Ishikawa (cell line): ENCODE measurements at regions not wholly inside any gene's neighbourhood (a gene's known extent, or its start where the extent isn't known, plus 50 kb on each side); places are given as distances from the start of the nearest gene placed in this dataset.

ENCODE experiments used
- CEBPB ChIP-seq: IDR thresholded peaks from 2 replicates; pipeline ENCODE4 v1.6.1; 2012
- CREB1 ChIP-seq: IDR thresholded peaks from 2 replicates; pipeline ENCODE4 v1.6.1; 2012; ENCODE audit warnings: low read depth
- EGR1 ChIP-seq: IDR thresholded peaks from 2 replicates; pipeline ENCODE4 v1.6.1; 2012
- FOXM1 ChIP-seq: IDR thresholded peaks from 2 replicates; pipeline ENCODE4 v1.6.1; 2012; ENCODE audit warnings: low read depth, borderline replicate concordance
- NFIC ChIP-seq: IDR thresholded peaks from 2 replicates; pipeline ENCODE4 v1.6.1; 2012
- RAD21 ChIP-seq: IDR thresholded peaks from 2 replicates; pipeline ENCODE4 v1.6.1; 2012; ENCODE audit warnings: low read depth
- TAF1 ChIP-seq: IDR thresholded peaks from 2 replicates; pipeline ENCODE4 v1.6.1; 2012; ENCODE audit warnings: low read depth, mild to moderate bottlenecking
- TCF12 ChIP-seq: IDR thresholded peaks from 2 replicates; pipeline ENCODE4 v1.6.1; 2012; ENCODE audit warnings: low read depth
- TEAD4 ChIP-seq: IDR thresholded peaks from 2 replicates; pipeline ENCODE4 v1.6.1; 2012
- USF1 ChIP-seq: IDR thresholded peaks from 2 replicates; pipeline ENCODE4 v1.6.1; 2012
- YY1 ChIP-seq: IDR thresholded peaks from 2 replicates; pipeline ENCODE4 v1.6.1; 2012; ENCODE audit warnings: low read depth
- ZBTB7A ChIP-seq: IDR thresholded peaks from 2 replicates; pipeline ENCODE4 v1.6.1; 2012; ENCODE audit warnings: low read depth
- TF ChIP-seq, protein P1 (sequence below): IDR thresholded peaks from 2 replicates; pipeline ENCODE4 v1.6.1; 2012; ENCODE audit warnings: low read depth, mild to moderate bottlenecking
- TF ChIP-seq, protein P2 (sequence below): IDR thresholded peaks from 2 replicates; pipeline ENCODE4 v1.6.1; 2012

DNA sequence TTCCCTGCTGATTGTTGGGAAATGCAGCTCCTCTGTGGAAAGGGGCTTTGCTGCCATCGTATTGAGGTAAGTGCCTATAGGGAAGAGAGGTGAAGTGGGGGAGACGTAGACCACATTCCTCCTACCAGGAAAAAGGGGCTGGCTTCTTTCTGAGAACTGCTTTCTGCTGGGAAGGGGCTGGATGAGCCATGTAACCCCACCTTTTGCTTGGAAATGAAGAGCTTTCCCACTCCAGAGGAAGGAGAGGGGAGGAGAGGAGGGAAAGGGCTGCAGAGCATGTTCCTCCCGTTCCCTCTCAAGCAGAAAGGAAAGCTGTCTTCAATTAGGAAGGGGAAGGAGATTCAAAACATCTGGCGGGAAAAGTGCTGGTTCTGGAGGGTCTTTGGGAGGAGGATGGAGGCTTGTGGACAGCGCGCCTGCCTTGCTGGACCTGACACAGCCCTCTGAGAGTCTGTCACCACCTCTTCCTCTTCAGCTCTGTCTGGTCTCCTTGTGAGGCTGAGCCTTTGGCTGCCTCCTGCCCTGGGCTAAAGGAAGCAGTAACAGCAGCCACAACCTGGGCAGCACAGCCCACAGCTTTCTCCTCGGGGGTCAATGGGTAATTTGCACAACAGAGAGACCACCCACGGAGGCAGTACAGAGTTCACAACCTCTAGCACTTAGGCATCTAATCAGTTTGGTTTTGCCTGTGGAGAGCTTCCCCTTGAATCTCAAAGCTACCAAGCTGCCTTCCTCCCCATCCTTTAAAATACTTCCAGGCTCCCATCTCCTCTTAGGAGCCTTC lies 410.0 kb upstream of the TNP1 start:
- TF ChIP-seq YY1 (no peak), CEBPB (no peak)
- TF ChIP-seq, protein P1, sequence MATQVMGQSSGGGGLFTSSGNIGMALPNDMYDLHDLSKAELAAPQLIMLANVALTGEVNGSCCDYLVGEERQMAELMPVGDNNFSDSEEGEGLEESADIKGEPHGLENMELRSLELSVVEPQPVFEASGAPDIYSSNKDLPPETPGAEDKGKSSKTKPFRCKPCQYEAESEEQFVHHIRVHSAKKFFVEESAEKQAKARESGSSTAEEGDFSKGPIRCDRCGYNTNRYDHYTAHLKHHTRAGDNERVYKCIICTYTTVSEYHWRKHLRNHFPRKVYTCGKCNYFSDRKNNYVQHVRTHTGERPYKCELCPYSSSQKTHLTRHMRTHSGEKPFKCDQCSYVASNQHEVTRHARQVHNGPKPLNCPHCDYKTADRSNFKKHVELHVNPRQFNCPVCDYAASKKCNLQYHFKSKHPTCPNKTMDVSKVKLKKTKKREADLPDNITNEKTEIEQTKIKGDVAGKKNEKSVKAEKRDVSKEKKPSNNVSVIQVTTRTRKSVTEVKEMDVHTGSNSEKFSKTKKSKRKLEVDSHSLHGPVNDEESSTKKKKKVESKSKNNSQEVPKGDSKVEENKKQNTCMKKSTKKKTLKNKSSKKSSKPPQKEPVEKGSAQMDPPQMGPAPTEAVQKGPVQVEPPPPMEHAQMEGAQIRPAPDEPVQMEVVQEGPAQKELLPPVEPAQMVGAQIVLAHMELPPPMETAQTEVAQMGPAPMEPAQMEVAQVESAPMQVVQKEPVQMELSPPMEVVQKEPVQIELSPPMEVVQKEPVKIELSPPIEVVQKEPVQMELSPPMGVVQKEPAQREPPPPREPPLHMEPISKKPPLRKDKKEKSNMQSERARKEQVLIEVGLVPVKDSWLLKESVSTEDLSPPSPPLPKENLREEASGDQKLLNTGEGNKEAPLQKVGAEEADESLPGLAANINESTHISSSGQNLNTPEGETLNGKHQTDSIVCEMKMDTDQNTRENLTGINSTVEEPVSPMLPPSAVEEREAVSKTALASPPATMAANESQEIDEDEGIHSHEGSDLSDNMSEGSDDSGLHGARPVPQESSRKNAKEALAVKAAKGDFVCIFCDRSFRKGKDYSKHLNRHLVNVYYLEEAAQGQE = no peak

GRCh38 chr2:217268978-217269377 lies 409.1 kb upstream of the TNP1 start:
- TF ChIP-seq ZBTB7A (no peak), FOXM1 (no peak), TEAD4 (no peak), CEBPB (no peak), NFIC (no peak), TCF12 (no peak), RAD21 (no peak), TAF1 (no peak)
- TF ChIP-seq, protein P1 = no peak
- TF ChIP-seq, protein P2, sequence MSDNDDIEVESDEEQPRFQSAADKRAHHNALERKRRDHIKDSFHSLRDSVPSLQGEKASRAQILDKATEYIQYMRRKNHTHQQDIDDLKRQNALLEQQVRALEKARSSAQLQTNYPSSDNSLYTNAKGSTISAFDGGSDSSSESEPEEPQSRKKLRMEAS = no peak

DNA sequence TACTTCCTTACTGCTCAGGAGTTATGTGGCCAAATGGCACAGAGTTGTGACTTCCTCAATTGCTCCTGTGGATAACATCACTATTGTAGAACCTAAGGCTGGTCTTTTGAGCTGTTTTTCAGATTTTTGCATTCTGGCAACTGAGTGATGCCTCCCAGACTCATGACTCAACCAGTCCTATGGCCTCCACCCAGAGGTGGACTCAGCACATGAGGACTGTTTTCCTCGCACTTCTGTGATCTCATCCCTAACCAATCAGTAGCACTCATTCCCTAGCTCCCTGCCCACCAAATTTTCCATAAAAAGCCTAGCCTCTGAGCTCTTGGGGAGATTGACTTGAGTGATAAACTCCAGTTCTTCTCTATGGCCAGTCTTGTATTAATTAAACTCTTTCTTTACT lies 407.9 kb upstream of the TNP1 start:
- TF ChIP-seq TEAD4 (no peak), USF1 (no peak), ZBTB7A (no peak)

DNA sequence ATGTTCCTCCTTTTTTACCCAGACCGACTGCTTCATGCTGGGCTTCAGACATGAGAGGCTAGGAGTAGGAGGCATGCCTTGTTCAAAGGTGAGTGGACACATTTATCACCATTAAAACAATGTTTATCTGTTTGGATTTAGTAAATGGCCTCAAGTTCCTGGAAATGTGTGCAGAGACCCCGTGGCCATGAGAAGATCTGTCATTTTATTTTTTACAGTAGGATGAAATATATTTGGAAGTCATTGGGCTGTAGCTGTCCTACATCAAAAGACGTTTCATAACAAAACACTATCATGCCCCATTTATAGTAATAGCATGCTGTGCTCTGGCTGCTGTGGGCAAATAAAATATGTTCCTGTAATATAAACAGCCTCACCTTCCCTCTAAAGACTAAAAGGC lies 403.9 kb upstream of the TNP1 start:
- TF ChIP-seq EGR1 = no peak

DNA sequence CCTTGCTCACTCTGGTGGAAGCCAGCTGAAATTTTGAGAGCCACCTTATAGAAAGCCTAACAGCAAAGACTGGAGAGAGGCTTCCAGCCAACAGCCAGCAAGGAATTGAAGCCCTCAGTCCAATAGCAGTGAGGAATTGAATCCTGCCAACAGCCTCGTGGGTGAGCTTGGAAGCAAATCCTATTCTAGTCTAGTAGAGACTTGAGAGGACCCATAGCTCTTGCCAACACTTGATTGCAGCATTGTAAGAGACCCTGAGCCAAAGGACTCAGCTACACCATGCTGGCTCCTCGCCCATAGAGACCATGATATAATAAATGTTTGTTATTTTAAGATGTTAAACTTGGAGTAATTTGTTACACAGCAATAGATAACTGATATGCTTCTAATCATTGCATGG lies 403.0 kb upstream of the TNP1 start:
- TF ChIP-seq TEAD4 (no peak), EGR1 (no peak), CREB1 (no peak), CEBPB (no peak), YY1 (no peak), USF1 (no peak), ZBTB7A (no peak), RAD21 (no peak), FOXM1 (no peak), TAF1 (no peak), NFIC (no peak)
- TF ChIP-seq, protein P2 = no peak
- TF ChIP-seq, protein P1 = no peak

GRCh38 chr2:217261452-217261851 lies 401.6 kb upstream of the TNP1 start:
- no peak for TF ChIP-seq TCF12
